HFF-Myc (cell line): ENCODE measurements at regions not wholly inside any gene's neighbourhood (a gene's known extent, or its start where the extent isn't known, plus 50 kb on each side); places are given as distances from the start of the nearest gene placed in this dataset.

Source experiments
- DNase-seq: peaks from one replicate; pipeline ENCODE4 v3.0.0-alpha.2; 2011; ENCODE audit warnings: low read depth; ENCODE audit errors: extremely low read depth
- H3K4me3 ChIP-seq: replicated peaks from 2 replicates; pipeline ENCODE4 v1.5.1; 2011; ENCODE audit warnings: low read depth, mild to moderate bottlenecking, control low read depth, low read length
- TF ChIP-seq, protein P1 (sequence below): IDR thresholded peaks from 2 replicates; pipeline ENCODE4 v1.5.1; 2012; ENCODE audit warnings: mild to moderate bottlenecking, low read depth, low read length, control low read depth; ENCODE audit errors: missing control alignments

DNA sequence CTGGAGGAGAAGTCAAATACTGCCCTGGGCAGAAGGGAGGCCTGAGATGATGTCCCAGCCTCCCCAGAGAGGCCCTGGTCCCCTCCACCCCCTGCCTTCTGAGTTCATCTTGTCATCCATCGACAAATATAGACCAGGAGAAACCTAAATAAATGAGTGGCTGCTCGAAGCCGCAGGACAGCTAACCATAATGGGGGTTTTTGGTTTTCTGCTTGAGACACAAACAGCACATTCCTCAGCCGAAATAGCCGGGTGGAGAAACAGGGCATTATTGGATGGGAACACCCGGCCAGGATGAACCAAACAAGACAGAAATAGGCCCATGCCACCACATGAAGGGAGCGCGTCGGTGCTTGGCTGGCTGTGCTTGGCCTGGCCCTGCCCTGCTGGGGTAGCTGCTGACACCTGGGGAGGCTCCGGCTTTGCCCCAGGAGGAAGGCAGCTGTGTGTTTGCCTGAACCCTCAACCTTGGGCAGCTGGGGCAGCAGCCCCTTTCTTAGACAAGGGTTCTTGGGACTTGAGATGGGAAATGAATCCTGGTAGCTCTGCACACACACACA, 188.1 kb downstream of the IRX5 start:
- DNase-seq = no peak
- no peak overlapping the region for H3K4me3 ChIP-seq
- TF ChIP-seq, protein P1, sequence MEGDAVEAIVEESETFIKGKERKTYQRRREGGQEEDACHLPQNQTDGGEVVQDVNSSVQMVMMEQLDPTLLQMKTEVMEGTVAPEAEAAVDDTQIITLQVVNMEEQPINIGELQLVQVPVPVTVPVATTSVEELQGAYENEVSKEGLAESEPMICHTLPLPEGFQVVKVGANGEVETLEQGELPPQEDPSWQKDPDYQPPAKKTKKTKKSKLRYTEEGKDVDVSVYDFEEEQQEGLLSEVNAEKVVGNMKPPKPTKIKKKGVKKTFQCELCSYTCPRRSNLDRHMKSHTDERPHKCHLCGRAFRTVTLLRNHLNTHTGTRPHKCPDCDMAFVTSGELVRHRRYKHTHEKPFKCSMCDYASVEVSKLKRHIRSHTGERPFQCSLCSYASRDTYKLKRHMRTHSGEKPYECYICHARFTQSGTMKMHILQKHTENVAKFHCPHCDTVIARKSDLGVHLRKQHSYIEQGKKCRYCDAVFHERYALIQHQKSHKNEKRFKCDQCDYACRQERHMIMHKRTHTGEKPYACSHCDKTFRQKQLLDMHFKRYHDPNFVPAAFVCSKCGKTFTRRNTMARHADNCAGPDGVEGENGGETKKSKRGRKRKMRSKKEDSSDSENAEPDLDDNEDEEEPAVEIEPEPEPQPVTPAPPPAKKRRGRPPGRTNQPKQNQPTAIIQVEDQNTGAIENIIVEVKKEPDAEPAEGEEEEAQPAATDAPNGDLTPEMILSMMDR = no peak

DNA sequence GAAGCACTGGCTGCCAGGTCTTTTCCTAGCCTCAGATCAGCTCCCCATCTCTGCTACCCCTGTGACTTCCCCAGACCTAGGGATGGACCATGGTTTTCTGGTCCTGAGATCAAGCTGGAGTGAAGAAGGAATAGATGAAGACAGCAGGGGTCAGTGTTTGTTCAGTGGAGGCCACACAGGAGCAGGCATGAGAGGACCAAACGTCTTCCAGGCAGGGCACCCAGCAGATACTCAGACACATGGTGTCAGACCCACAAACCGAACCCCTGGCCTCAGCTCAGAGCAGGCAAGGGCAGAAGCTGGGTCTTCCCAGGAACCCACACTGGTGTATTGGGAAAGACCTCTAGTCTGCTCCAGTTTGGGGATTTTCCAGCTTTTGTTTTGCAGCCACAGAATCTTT, 189.7 kb downstream of the IRX5 start:
- no peak for DNase-seq
- TF ChIP-seq, protein P1 = no peak
- no peak overlapping the region for H3K4me3 ChIP-seq

DNA sequence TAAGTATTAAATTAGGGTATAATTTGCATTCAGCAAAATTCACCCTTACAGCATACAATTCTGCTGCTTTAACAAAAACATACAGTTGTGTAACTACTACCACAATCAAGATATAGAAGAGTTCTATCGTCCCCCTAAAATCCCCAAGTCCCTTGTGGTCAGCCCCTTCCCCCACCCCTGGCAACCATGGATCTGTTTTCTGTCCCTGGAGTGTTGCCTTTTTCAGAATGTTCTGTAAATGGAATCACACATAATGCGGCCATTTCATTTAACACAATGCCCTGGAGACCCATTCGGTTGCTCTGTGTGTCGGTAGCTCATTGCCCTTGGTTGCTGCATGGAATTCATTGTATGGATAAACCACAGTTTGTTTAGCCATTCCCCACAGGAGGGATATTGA, 190.2 kb downstream of the IRX5 start:
- TF ChIP-seq, protein P1 = no peak
- no peak overlapping the region for H3K4me3 ChIP-seq
- no peak for DNase-seq

DNA sequence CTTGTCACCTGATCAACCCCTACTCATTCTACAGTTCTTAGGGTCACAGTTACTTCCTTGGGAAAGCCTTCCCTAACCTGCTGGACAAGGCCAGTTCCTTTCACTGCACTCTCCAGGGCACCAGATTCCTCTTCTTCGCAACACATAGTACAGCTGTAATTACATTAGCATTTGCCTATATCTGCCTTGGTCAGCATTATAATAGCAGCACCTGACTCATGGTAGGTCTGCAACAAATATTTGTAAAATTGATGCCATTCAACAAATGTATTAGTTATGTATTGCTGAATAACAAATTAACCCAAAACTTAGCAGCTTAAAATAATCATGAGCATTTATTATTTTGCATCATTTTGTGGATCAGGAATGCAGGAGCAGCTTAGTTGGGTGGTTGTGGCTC, 193.0 kb downstream of the IRX5 start:
- H3K4me3 ChIP-seq = no peak overlapping the region
- TF ChIP-seq, protein P1 = no peak

DNA sequence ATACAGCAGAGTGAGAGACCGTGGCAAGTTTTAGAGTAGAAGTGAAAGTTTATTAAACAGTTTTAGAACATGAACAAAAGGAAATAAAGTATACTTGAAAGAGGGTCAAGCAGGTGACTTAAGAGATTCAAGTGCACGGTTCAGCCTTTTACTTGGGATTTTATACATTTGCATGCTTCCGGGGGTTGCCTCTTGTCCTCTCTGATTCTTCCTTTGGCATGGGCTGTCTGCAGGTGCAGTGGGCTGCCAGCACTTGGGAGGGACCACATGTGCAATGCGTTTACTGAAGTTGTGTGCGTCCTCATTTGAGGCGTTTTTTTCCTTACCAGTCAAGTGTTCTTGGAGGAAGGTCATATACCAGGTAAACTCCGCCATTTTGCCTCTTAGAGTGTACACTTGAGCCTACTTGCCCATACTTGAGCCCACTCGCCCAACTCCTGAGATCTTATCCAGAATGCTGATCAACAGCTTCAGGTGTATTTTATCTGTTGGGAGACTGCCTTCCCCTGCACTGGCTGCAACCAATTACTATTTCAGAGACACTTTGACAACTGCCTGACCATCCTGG, 195.2 kb downstream of the IRX5 start:
- H3K4me3 ChIP-seq = no peak overlapping the region
- DNase-seq = no peak
- TF ChIP-seq, protein P1 = no peak

More for the DNA sequence above, 193.0 kb downstream of the IRX5 start:
- no peak for DNase-seq

DNA sequence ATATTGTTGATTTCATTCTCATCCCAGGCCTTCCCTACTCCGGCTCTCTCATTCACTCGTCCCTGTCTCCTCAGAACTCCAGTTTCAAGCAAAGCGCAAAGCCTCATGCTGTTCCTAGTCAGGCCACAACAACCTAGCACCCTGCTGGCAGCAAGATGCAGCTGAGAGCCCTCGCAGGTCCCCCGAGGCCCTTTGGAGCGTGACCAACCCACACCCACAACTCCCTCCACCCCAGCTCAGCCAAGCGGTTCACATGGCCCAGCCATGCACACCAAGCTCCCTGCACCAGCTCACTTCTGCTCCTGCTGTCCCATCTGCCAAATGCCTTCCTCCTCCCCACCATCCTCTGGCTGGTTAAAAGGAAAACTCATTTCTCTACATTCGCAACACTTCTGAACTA, 195.8 kb downstream of the IRX5 start:
- no peak overlapping the region for H3K4me3 ChIP-seq
- no peak for DNase-seq
- TF ChIP-seq, protein P1 = no peak

DNA sequence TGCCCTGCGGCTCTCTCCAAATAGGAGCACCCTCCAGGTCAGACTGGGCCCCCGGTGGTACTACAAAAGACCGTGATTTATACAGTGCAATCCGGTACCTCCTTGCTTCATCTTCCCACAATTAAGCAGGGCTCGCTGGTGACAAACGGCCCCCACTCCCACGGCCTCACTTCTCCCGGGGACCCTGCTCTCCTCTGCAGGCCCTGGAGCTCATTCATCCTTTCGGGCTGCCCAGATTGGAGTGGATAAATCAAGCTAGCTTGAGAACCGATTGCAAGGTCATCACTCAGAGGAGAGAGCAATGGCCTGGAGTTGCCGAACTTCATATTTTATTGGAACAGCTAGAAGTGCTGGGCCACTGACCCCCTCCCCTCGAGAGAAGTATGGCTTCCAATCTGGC, 193.5 kb upstream of the IRX6 start:
- no peak overlapping the region for H3K4me3 ChIP-seq
- TF ChIP-seq, protein P1 = no peak
- DNase-seq = no peak
